Fibroblast of peridontal ligament (primary cell): ENCODE measurements at regions not wholly inside any gene's neighbourhood (a gene's known extent, or its start where the extent isn't known, plus 50 kb on each side); places are given as distances from the start of the nearest gene placed in this dataset.

ENCODE experiments used
- DNase-seq: peaks from one replicate; pipeline ENCODE4 v3.0.0-alpha.2; 2010; ENCODE audit errors: extremely low read depth

GRCh38 chr12:87841935-87842334 is 187.3 kb downstream of the C12orf50 start:
- DNase-seq = no peak

- no peak for DNase-seq
Measured at GRCh38 chr12:87836190-87836589, 193.0 kb downstream of the C12orf50 start.

GRCh38 chr12:87828382-87828973 is 200.7 kb downstream of the C12orf50 start:
- no peak for DNase-seq

GRCh38 chr12:87827638-87828264 is 201.4 kb downstream of the C12orf50 start:
- peak; percentile 52 for DNase-seq

- no peak for DNase-seq
Measured at GRCh38 chr12:87822923-87823322, 206.3 kb downstream of the C12orf50 start.

- peak; percentile 62 for DNase-seq
Measured at GRCh38 chr12:87820524-87821202, 208.5 kb downstream of the C12orf50 start.

GRCh38 chr12:87818441-87818840 is 210.8 kb downstream of the C12orf50 start:
- DNase-seq = no peak

GRCh38 chr12:87815771-87816585 is 213.2 kb downstream of the C12orf50 start:
- peak; percentile 89 for DNase-seq

GRCh38 chr12:87814625-87815024 is 214.6 kb downstream of the C12orf50 start:
- peak; percentile 58 for DNase-seq

- DNase-seq = peak; percentile 89
Measured at GRCh38 chr12:87813476-87814234, 215.5 kb downstream of the C12orf50 start.

- no peak for DNase-seq
Measured at GRCh38 chr12:87812681-87813080, 216.5 kb downstream of the C12orf50 start.

- DNase-seq = peak; percentile 34
Measured at GRCh38 chr12:87812030-87812429, 217.2 kb downstream of the C12orf50 start.

- DNase-seq = peak; percentile 74
Measured at GRCh38 chr12:87809916-87810315, 219.3 kb downstream of the C12orf50 start.

- DNase-seq = no peak
Measured at GRCh38 chr12:87807086-87807485, 222.1 kb downstream of the C12orf50 start.

GRCh38 chr12:87806310-87806709 is 222.9 kb downstream of the C12orf50 start:
- no peak for DNase-seq

GRCh38 chr12:87804386-87804785 is 224.8 kb downstream of the C12orf50 start:
- DNase-seq = no peak

GRCh38 chr12:87802721-87803011 is 226.5 kb downstream of the C12orf50 start:
- DNase-seq = no peak

GRCh38 chr12:87801860-87802720 is 227.1 kb downstream of the C12orf50 start:
- peak; percentile 85 for DNase-seq

GRCh38 chr12:87796961-87797516 is 232.2 kb downstream of the C12orf50 start:
- DNase-seq = peak; percentile 70

GRCh38 chr12:87795555-87795954 is 233.6 kb downstream of the C12orf50 start:
- peak; percentile 48 for DNase-seq
